ENCODE measurements at regions not wholly inside any gene's neighbourhood (a gene's known extent, or its start where the extent isn't known, plus 50 kb on each side); places are given as distances from the start of the nearest gene placed in this dataset.
A peak's percentile ranks its signal among the peaks of the same experiment; 100 is the strongest.

DNA sequence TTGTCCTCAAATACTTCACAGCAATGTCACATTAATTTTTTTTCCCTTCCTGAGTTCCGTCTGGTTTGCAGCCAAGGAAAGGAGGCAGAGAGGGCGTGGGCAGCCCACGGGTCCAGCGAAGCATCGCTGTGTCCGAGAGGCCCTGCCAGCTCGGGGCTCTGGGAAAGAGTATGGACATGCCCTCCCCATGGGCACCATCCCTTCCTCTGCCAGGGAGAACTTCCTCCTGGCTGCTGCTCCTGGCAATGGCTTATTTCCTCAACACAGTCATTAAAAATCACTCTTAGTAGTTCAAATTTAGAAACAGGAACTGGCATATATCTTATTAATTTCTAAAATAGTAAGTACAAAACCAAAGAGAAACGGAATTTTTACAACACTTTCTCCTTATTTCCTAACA, 115.4 kb downstream of the RIPK4 start:
- DNase-seq, result no peak

GRCh38 chr21:41650526-41651145, 116.2 kb downstream of the RIPK4 start:
- DNase-seq, result no peak

DNA sequence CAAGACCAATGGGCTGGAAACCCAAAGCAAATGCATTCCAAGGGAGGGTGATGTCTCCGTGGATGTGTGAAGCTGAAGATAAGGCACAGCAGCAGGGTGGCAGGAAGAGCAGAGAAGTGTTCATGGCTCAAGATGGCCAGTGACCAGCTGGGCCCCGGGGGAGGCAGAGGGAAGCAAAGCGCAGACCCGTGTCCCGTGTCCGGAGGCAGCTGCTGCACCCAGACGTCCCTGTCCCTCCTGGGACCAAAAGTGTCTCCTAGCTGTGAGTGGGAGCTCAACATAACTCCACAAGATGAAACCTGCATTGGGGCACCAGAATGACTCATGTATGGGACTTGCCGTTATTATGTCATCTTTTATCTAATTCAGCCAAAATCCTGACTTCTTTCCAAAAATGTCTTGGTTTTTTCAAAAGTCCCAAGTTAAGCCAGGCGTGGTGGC, 118.2 kb downstream of the RIPK4 start:
- DNase-seq, result no peak

- DNase-seq, result no peak
Measured at GRCh38 chr21:41647806-41648561, 118.9 kb downstream of the RIPK4 start.

GRCh38 chr21:41643246-41643966, 123.4 kb downstream of the RIPK4 start:
- DNase-seq, result no peak

- DNase-seq, result no peak
Measured at GRCh38 chr21:41641821-41642701, 124.8 kb downstream of the RIPK4 start.

- DNase-seq, result no peak
Measured at GRCh38 chr21:41641510-41641815, 125.4 kb downstream of the RIPK4 start.

GRCh38 chr21:41640748-41641509, 125.9 kb downstream of the RIPK4 start:
- no peak for DNase-seq

- no peak for DNase-seq
Measured at GRCh38 chr21:41639766-41640165, 127.1 kb downstream of the RIPK4 start.

DNA sequence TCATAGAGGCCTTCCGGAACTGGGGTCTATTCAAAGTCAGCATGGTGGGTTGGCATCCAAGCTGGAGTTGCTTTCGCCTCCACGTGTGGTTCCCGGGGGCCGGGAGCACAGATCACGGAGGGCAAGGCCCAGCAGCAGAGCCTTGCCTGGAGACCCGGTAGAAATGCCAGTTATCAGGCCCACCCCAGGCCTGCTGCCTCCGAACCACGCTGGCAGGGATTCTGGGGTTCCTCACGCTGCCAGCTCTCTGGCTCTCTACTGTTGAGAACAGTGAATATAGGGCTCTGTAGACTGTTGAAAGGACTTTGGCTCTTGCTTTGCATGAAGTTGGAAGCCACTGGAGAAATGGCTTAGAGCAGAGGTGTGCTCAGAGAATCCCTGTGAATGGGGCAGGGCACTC, 127.5 kb downstream of the RIPK4 start:
- DNase-seq, result no peak

DNA sequence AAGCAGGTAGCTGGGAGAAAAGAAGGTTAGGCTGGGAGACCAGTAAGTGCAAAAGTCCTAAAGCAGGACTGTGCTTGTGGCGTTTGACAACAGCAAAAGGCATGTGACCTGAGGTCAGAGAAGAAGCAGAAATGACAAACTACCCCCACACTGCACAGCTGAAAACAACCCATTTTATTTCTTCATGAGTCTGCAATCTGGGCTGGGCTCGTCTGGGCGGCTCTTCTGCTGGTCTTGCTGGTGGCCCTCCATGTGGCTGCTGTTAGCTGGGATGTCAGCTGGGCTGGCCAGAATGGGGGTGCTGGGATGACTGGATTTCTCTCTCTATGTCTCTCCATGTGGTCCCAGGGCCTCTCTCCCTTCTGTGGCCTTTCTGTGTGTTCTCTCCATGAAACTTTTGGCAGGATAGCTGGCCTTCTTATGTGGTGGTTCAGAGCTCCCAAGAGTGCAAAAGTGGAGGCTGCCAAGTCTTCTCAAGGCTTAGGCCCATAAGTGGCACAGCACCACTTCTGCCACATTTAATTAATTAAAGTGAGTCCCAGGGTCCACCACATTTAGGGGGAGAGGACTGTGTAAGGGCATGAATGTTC, 128.6 kb downstream of the RIPK4 start:
- DNase-seq, result no peak

DNA sequence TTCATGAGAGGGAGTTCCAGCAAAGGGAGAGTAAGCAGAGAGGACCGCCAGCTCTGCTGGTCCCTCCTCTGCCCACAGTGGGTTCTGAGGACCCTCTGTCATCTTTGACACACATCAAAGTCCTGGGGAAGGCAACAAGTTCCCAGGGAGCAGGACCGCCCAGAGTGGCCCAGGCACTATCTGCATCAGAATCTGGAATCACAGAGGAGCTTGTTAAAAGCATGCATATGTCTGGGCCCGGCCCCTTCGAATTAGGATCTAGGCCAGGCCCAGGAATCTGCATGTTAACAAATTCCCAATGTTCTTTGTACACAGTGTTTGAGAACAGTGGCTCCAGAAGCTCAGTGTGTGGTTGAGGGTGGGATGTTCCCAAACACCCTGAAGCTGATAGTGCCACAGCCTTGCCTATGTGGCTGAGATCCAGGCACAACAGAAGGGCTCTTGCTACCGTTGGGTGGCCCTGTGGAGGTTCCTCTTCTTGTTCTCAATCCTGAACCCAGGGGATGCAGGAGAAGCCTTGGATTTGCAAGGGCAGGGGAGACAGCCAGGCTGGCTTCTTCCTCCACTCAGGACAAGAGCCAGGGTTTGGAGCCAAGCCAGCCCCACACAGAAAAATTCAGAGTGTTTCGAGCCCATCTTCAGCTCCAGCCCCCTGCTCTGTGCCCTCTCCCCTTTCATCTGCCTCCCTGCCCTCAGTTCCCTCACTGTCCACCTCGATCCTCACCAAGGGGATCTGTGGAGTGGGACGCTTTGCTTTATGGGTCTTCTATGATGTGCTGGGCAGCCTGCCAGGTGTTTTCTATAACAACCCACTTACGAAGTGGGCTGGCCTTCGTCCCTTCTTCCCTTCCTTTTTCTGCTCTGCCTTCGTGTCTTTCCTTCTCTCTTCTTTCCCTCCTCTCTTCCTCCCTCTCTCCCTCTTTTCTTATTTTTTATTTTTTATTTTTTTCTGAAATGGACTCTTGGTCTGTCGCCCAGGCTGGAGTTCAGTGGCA, 129.0 kb upstream of the TMPRSS2 start:
- DNase-seq, result no peak

GRCh38 chr21:41635874-41636273, 127.9 kb upstream of the TMPRSS2 start:
- no peak for DNase-seq

- no peak for DNase-seq
Measured at GRCh38 chr21:41634858-41635257, 126.9 kb upstream of the TMPRSS2 start.

DNA sequence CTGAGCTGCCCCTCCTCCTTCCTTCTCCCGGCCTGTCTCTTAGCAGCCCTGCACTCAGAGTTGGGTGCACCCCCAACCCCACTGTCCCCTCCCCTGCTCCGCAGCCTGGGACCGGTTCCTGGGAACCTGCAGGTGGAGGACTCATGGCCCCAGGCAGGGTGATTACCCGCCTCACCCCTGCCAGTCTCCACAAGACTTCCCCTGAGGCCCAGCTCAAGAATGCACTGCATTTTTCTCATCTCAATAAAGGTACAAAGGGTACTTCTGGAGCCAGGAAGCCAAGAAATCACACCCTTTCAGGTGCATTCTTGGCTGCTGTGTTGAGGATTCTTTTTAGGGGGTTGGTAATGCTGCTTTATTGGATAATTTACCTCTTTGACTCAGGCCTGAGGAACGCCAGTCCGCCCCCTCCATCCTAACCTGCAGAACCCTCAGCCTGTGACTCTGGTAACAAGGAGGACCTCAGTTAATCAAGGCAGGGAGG, 126.3 kb upstream of the TMPRSS2 start:
- no peak for DNase-seq

DNA sequence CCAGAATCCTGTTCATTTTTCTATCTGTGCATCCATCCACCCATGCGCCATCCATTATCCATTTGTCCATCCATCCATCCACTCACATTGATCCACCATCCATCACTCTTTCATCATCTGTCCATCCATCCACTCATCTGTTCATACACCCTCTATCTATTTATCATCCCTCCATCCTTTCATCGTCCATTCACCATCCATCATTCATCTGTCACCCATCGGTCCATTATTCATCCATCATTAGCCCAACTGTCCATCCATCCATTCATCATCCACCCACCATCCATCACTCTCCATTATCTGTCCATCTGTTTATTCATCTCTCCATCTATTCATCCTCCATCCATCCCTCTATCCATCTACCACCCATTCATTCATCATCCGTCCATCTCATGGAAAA, 125.7 kb upstream of the TMPRSS2 start:
- DNase-seq, result no peak

DNA sequence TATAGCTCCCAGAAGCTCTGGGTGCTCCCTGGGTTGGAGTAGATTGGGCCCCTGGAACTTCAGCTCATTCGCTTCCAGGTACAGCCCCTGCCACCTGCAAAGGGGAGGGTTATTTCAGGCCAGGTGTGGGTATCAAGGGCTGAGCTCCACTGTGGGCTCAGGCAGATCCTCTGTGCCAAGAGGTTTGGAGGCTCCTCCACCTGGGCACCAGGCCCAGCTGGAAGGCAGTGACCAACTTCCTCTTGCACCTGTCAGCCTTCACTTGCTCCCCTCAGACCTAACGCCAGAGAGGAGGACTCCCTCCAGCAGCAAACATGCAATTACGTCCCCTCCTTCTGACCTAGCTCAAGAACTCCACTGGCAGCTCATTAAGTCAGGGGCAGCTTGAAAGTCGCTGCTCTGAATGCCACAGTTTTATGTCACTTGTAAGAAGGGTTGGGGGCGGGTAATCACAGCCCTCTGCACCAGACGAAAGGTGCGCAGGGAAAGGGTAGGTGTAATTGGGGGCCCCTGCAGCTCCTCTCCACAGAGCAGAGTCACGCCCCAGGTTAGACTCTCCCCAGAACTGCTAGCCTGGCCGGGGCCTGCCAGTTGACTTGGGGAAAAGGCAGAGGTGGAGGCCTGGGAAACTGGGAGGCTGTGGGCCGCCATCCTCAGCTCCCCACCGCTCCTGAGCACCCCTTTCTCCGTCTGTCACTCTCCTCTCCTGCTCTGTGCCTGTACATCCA, 125.0 kb upstream of the TMPRSS2 start:
- DNase-seq, result no peak

DNA sequence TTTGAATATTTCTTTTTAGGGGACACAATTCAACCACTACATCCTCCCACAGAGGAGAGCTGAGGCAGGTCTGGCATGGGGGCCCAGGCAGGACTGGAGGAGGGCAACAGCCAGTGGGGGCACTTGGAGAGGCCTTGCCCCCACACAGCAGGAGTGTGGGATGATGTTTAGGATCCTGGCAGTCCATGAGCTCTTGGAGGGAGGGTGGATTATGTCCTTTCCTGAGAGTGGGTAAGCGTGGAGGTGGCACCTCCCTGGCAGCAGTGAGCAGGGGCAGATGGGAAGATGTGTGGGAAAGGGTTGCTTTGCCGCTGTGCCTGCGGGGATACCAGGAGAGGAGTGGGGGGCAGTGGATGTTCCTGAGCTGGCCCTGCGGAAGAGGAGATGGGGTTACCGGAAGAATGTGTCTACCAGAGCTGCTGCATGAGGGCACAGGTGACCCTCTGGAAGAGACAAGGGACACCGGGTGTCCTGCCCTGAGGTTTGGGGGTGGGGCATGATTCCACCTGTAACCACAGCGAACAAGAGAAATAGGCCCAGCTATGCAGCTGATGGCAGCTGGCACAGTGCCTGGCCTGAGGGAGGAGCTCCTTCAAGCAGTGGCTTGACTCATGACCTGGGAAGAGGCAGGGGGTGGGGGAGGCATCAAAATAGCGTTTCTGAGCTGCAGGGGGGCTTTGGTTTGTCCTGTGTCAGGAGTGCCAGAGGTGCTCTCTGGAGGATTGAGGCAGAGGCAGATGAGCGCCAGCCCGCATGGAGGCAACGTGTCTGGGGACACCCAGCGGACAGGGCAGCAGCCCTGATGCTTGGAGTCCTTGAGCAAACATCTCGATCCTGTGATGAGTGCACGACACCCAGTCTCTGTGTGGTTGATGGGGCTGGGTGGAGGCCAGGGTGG, 123.9 kb upstream of the TMPRSS2 start:
- DNase-seq, result peak; percentile 5

GRCh38 chr21:41630917-41631316, 123.0 kb upstream of the TMPRSS2 start:
- no peak for DNase-seq
